ENCODE measurements at regions not wholly inside any gene's neighbourhood (a gene's known extent, or its start where the extent isn't known, plus 50 kb on each side); places are given as distances from the start of the nearest gene placed in this dataset.

DNA sequence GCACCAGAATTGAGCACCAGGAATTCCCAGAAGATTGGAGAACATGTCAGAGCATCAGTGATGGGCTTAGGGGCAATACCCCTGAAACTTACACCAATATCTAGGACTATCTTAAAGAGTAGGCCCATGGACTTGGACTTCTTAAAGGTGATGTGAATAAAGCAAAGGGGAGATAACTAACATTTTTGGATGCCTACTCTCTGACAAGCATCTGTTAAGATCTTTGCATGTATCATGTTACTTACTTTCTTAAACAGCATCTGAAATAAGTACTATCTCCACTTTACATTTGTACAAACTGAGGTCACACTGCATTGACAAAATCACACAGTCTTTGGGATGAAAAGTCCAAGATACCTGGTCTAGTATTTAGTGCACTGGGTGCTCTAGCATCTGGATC is 258.6 kb upstream of the ARSJ start:
- TF ChIP-seq, protein P1, sequence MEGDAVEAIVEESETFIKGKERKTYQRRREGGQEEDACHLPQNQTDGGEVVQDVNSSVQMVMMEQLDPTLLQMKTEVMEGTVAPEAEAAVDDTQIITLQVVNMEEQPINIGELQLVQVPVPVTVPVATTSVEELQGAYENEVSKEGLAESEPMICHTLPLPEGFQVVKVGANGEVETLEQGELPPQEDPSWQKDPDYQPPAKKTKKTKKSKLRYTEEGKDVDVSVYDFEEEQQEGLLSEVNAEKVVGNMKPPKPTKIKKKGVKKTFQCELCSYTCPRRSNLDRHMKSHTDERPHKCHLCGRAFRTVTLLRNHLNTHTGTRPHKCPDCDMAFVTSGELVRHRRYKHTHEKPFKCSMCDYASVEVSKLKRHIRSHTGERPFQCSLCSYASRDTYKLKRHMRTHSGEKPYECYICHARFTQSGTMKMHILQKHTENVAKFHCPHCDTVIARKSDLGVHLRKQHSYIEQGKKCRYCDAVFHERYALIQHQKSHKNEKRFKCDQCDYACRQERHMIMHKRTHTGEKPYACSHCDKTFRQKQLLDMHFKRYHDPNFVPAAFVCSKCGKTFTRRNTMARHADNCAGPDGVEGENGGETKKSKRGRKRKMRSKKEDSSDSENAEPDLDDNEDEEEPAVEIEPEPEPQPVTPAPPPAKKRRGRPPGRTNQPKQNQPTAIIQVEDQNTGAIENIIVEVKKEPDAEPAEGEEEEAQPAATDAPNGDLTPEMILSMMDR (IDR thresholded peaks at IDR 0.05 in 4 of 5, conservative IDR thresholded peaks at IDR 0.05 in 1 of 5), result no peak
- no peak for TF ChIP-seq POLR2A (IDR thresholded peaks at IDR 0.05)

Measured in gastrocnemius medialis (tissue), 4 donors.